B cell (primary cell): ENCODE measurements at regions not wholly inside any gene's neighbourhood (a gene's known extent, or its start where the extent isn't known, plus 50 kb on each side); places are given as distances from the start of the nearest gene placed in this dataset.

ENCODE experiments used
- ATAC-seq: fragments of 200-7000 bp; cut with Tn5 transposase; one replicate; pipeline ENCODE4 v1.10.0; 2021; ENCODE audit warnings: low read depth, mild to moderate bottlenecking, moderate number of reproducible peaks, moderate library complexity
- CTCF ChIA-PET: fragments of 350-600 bp; sonication (Branson Sonifier 250); formaldehyde crosslinking; loops from one replicate; lab custom pipeline; 2021; ENCODE audit warnings: antibody characterized with exemption, inconsistent platforms; lab: Charles Lee
- POLR2A ChIA-PET: fragments of 350-600 bp; sonication (Branson Sonifier 250); formaldehyde crosslinking; loops from one replicate; lab custom pipeline; 2021; ENCODE audit warnings: antibody characterized with exemption; lab: Charles Lee
- DNase-seq: peaks from one replicate; pipeline ENCODE4 v3.0.0; 2013
- H2AFZ ChIP-seq: 2 replicates; pipeline ENCODE4 v1.6.1; 2012; ENCODE audit warnings: mild to moderate bottlenecking, low read depth, low read length; ENCODE audit not compliant: insufficient read depth, poor library complexity, severe bottlenecking
- H3K27ac ChIP-seq, 2 donors: 1 replicate in 1 of 2; 2 replicates in 1 of 2; pipeline ENCODE4 v1.5.1; 2012 to 2013; ENCODE audit warnings: low read length in 2 of 2, mild to moderate bottlenecking in 2 of 2, moderate library complexity in 1 of 2
- H3K27me3 ChIP-seq, 4 experiments: fragments of 200-600 bp in 1 of 4; sonication (generic) in 1 of 4; replicated peaks in 1 of 4; 1 replicate in 2 of 4; 2 replicates in 2 of 4; pipeline versions ENCODE4 v1.6.1 to v1.7.0; 2013 to 2016; ENCODE audit warnings: low read length in 3 of 4, mild to moderate bottlenecking in 2 of 4, mixed read lengths in 1 of 4, moderate library complexity in 1 of 4; ENCODE audit not compliant: insufficient read depth in 4 of 4, control insufficient read depth in 3 of 4; ENCODE audit errors: control extremely low read depth in 1 of 4
- H3K36me3 ChIP-seq, 2 experiments: replicated peaks in 1 of 2; 1 replicate in 1 of 2; 2 replicates in 1 of 2; pipeline versions ENCODE4 v1.6.1 to v1.7.1; 2013; ENCODE audit warnings: low read length in 1 of 2; ENCODE audit not compliant: insufficient read depth in 2 of 2, control insufficient read depth in 1 of 2; ENCODE audit errors: control extremely low read depth in 1 of 2, extremely low read depth in 1 of 2
- H3K4me1 ChIP-seq, 2 donors: fragments of 200-600 bp in 1 of 2; sonication (generic) in 1 of 2; 1 replicate in 1 of 2; 2 replicates in 1 of 2; pipeline versions ENCODE4 v1.5.1 to v1.6.1; 2013 to 2017; ENCODE audit warnings: low read length in 2 of 2; ENCODE audit not compliant: control insufficient read depth in 2 of 2, insufficient read depth in 2 of 2
- H3K4me2 ChIP-seq: replicated peaks from 2 replicates; pipeline ENCODE3; 2012; ENCODE audit warnings: mild to moderate bottlenecking, low read depth, low read length; ENCODE audit not compliant: poor library complexity, severe bottlenecking
- H3K4me3 ChIP-seq, 5 experiments: fragments of 200-600 bp in 1 of 5; sonication (generic) in 1 of 5; 1 replicate in 3 of 5; 2 replicates in 2 of 5; pipeline versions ENCODE4 v1.5.1 to v1.7.0; 2011 to 2016; ENCODE audit warnings: low read length in 4 of 5, mild to moderate bottlenecking in 4 of 5, low read depth in 2 of 5, control low read depth in 1 of 5, moderate library complexity in 1 of 5; ENCODE audit not compliant: insufficient read depth in 1 of 5; ENCODE audit errors: control extremely low read depth in 1 of 5, extremely low read depth in 1 of 5
- H3K79me2 ChIP-seq: fragments of 200-600 bp; sonication (generic); one replicate; pipeline ENCODE4 v1.6.0; 2016; ENCODE audit warnings: low read length; ENCODE audit not compliant: control insufficient read depth, insufficient read depth
- H3K9ac ChIP-seq: fragments of 200-600 bp; sonication (generic); 2 replicates; pipeline ENCODE4 v1.6.1; 2017; ENCODE audit warnings: mild to moderate bottlenecking, low read length, moderate library complexity
- H3K9me3 ChIP-seq, 3 donors: one replicate each; pipeline versions ENCODE4 v1.6.1 to v1.7.1; 2013; ENCODE audit warnings: low read length in 2 of 3; ENCODE audit not compliant: control insufficient read depth in 2 of 3, insufficient read depth in 1 of 3; ENCODE audit errors: control extremely low read depth in 1 of 3
- H4K20me1 ChIP-seq: 2 replicates; pipeline ENCODE4 v1.6.0; 2012; ENCODE audit warnings: mild to moderate bottlenecking, low read length; ENCODE audit not compliant: insufficient read depth, control insufficient read depth, poor library complexity, severe bottlenecking
- H3K27ac Mint-ChIP-seq: one replicate; pipeline ENCODE4 v1.8.0; 2021; ENCODE audit warnings: mixed read lengths
- H3K27me3 Mint-ChIP-seq: one replicate; pipeline ENCODE4 v1.8.0; 2021; ENCODE audit warnings: mixed read lengths
- H3K4me1 Mint-ChIP-seq: one replicate; pipeline ENCODE4 v1.8.0; 2021; ENCODE audit warnings: mixed read lengths
- H3K4me3 Mint-ChIP-seq: one replicate; pipeline ENCODE4 v1.8.0; 2021; ENCODE audit warnings: mixed read lengths
- H3K9me3 Mint-ChIP-seq: one replicate; pipeline ENCODE4 v1.8.0; 2022; ENCODE audit warnings: mixed read lengths; ENCODE audit not compliant: insufficient read depth
- CTCF ChIP-seq: fragments of 200-600 bp; IDR thresholded peaks from one replicate; pipeline ENCODE4 v1.8.0; 2022; ENCODE audit warnings: antibody characterized with exemption, mild to moderate bottlenecking
- EZH2 ChIP-seq: IDR thresholded peaks from 2 replicates; pipeline ENCODE4 v1.6.1; 2012; ENCODE audit warnings: borderline replicate concordance, low read depth, mild to moderate bottlenecking, moderate library complexity, low read length; ENCODE audit not compliant: insufficient read depth, poor library complexity, severe bottlenecking
- WGBS: methylation state at CpG from one replicate; pipeline ENCODE4 v1.1.5; 2013; ENCODE audit warnings: missing lambda C conversion rate; ENCODE audit not compliant: insufficient coverage; 5-methylcytosine and 5-hydroxymethylcytosine counted together
- intact Hi-C: fragments of 100-400 bp; cut with micrococcal nuclease; formaldehyde crosslinking; loops from one replicate; pipeline ENCODE4 v1.10.0; 2022

- TF ChIP-seq EZH2 (no peak), CTCF (no peak)
- no peak overlapping the region for H3K27ac Mint-ChIP-seq
- Histone ChIP-seq H3K36me3 (no peaks in the 10 kb centered on the region), H3K9me3 (no peaks in the 10 kb centered on the region), H3K4me3 (no peak overlapping the region), H3K79me2 (no peaks in the 10 kb centered on the region), H3K9ac (no peak overlapping the region), H3K4me1 (no peaks in the 10 kb centered on the region), H3K27me3 (no peaks in the 10 kb centered on the region), H3K4me2 (no peak overlapping the region), H4K20me1 (no peaks in the 10 kb centered on the region), H2AFZ (no peak overlapping the region), H3K27ac (no peak overlapping the region)
- ChIA-PET POLR2A (no interaction called here), CTCF (no interaction called here)
- no peaks in the 10 kb centered on the region for H3K9me3 Mint-ChIP-seq
- no peak overlapping the region for H3K4me3 Mint-ChIP-seq
- H3K27me3 Mint-ChIP-seq = no peaks in the 10 kb centered on the region
- no peak for DNase-seq
- 100% methylated on average over 2 of the region's 8 CpGs for WGBS
- ATAC-seq = no peak
- intact Hi-C loops = no loop called here
- no peaks in the 10 kb centered on the region for H3K4me1 Mint-ChIP-seq
Measured at GRCh38 chr11:80844110-80844819, 1403.4 kb upstream of the TENM4 start.

GRCh38 chr11:80843266-80843974 lies 1402.6 kb upstream of the TENM4 start:
- no peak overlapping the region for H3K4me3 Mint-ChIP-seq
- 88% methylated on average over 1 of the region's 2 CpGs for WGBS

More at GRCh38 chr11:80843266-80843974, 1402.6 kb upstream of the TENM4 start:
- H3K27ac ChIP-seq = no peak overlapping the region
- ATAC-seq (no peak), DNase-seq (no peak)
- no peaks in the 10 kb centered on the region for H3K27me3 Mint-ChIP-seq
- no peaks in the 10 kb centered on the region for H3K27me3 ChIP-seq
- TF ChIP-seq CTCF (no peak), EZH2 (no peak)
- no peaks in the 10 kb centered on the region for H3K79me2 ChIP-seq
- H3K4me1 Mint-ChIP-seq = no peaks in the 10 kb centered on the region
- H3K27ac Mint-ChIP-seq = no peak overlapping the region
- no peaks in the 10 kb centered on the region for H3K9me3 ChIP-seq
- no peaks in the 10 kb centered on the region for H3K9me3 Mint-ChIP-seq
- H3K9ac ChIP-seq = no peak overlapping the region
- H3K4me2 ChIP-seq = no peak overlapping the region
- H3K4me3 ChIP-seq = no peak overlapping the region
- intact Hi-C loops = no loop called here
- ChIA-PET CTCF (no interaction called here), POLR2A (no interaction called here)
- H4K20me1 ChIP-seq = no peaks in the 10 kb centered on the region
- no peaks in the 10 kb centered on the region for H3K4me1 ChIP-seq
- H2AFZ ChIP-seq = no peak overlapping the region
- H3K36me3 ChIP-seq = no peaks in the 10 kb centered on the region
